Panc1 (cell line): ENCODE measurements at regions not wholly inside any gene's neighbourhood (a gene's known extent, or its start where the extent isn't known, plus 50 kb on each side); places are given as distances from the start of the nearest gene placed in this dataset.

ENCODE experiments used
- ATAC-seq: fragments of 200-7000 bp; cut with Tn5 transposase; 2 replicates; pipeline ENCODE4 v1.9.1; 2020; ENCODE audit warnings: mild to moderate bottlenecking, moderate library complexity
- BruUV-seq: library from RNA; stranded (reverse); fragments of 400-500 nt; replicated peaks from 2 replicates; lab custom pipeline; 2021; lab: Mats Ljungman, UMichigan
- CTCF ChIA-PET: fragments of 300-600 bp; sonication (Branson Sonifier 250); formaldehyde crosslinking; loops from one replicate; lab custom pipeline; 2022; ENCODE audit warnings: antibody characterized with exemption; lab: Charles Lee
- POLR2A ChIA-PET: fragments of 300-600 bp; sonication (Branson Sonifier 250); formaldehyde crosslinking; loops from one replicate; lab custom pipeline; 2022; ENCODE audit warnings: antibody characterized with exemption; lab: Charles Lee
- DNase-seq: peaks from one replicate; pipeline ENCODE4 v3.0.0-alpha.2; 2010; ENCODE audit warnings: low read depth, low spot score
- H3K27ac ChIP-seq: 2 replicates; pipeline ENCODE4 v1.5.1; 2011; ENCODE audit warnings: mild to moderate bottlenecking, low read length, inconsistent platforms
- H3K27me3 ChIP-seq: fragments of 200-500 bp; sonication (Bioruptor generic); 2 replicates; pipeline ENCODE4 v1.6.0; 2014; ENCODE audit warnings: low read length, inconsistent platforms; ENCODE audit not compliant: control insufficient read depth, insufficient read depth
- H3K36me3 ChIP-seq: fragments of 200-500 bp; sonication (Bioruptor generic); 2 replicates; pipeline ENCODE4 v1.5.1; 2014; ENCODE audit warnings: inconsistent platforms, mild to moderate bottlenecking, low read length, moderate library complexity; ENCODE audit not compliant: control insufficient read depth, insufficient read depth
- H3K4me1 ChIP-seq: 2 replicates; pipeline ENCODE4 v1.5.1; 2011; ENCODE audit warnings: inconsistent platforms, mild to moderate bottlenecking, low read length, moderate library complexity; ENCODE audit not compliant: control insufficient read depth, insufficient read depth
- H3K4me3 ChIP-seq, 2 experiments: 2 replicates each; pipeline ENCODE4 v1.5.1; 2011 to 2012; ENCODE audit warnings: low read depth in 2 of 2, low read length in 2 of 2, mild to moderate bottlenecking in 2 of 2, inconsistent platforms in 1 of 2, moderate library complexity in 1 of 2
- H3K9me3 ChIP-seq: fragments of 200-500 bp; sonication (Bioruptor generic); 2 replicates; pipeline ENCODE4 v1.5.1; 2014; ENCODE audit warnings: low read depth, mild to moderate bottlenecking, inconsistent platforms, low read length, moderate library complexity; ENCODE audit not compliant: control insufficient read depth, insufficient read depth
- CTCF ChIP-seq: fragments of 450-650 bp; IDR thresholded peaks from 2 replicates; pipeline ENCODE4 v1.5.1; 2017; ENCODE audit warnings: mild to moderate bottlenecking
- POLR2AphosphoS5 ChIP-seq: IDR thresholded peaks from 2 replicates; pipeline ENCODE4 v1.6.1; 2012; ENCODE audit warnings: mild to moderate bottlenecking, low read depth, low read length, moderate library complexity
- REST ChIP-seq, 2 experiments: IDR thresholded peaks; 2 replicates each; pipeline ENCODE4 v1.6.1; 2011 to 2012; ENCODE audit warnings: low read depth in 2 of 2, control low read depth in 1 of 2, low read length in 1 of 2, mild to moderate bottlenecking in 1 of 2, moderate library complexity in 1 of 2; ENCODE audit not compliant: insufficient read depth in 1 of 2
- SIN3A ChIP-seq: IDR thresholded peaks from 2 replicates; pipeline ENCODE4 v1.6.1; 2012; ENCODE audit warnings: low read depth, mild to moderate bottlenecking, low read length, moderate library complexity, borderline replicate concordance; ENCODE audit not compliant: insufficient read depth
- TCF7L2 ChIP-seq: IDR thresholded peaks from 2 replicates; pipeline ENCODE4 v1.6.1; 2011; ENCODE audit warnings: mild to moderate bottlenecking, low read depth, low read length, inconsistent platforms
- in situ Hi-C: cut with HindIII; loops from 2 replicates; pipeline ENCODE4 v1.10.0; 2016; ENCODE audit warnings: low sequenced_read_pairs, low pct_unique_long_range_greater_than_20kb
- intact Hi-C: fragments of 100-400 bp; cut with micrococcal nuclease; formaldehyde crosslinking; loops from one replicate; pipeline ENCODE4 v1.10.0; 2022; ENCODE audit not compliant: unreplicated experiment

DNA sequence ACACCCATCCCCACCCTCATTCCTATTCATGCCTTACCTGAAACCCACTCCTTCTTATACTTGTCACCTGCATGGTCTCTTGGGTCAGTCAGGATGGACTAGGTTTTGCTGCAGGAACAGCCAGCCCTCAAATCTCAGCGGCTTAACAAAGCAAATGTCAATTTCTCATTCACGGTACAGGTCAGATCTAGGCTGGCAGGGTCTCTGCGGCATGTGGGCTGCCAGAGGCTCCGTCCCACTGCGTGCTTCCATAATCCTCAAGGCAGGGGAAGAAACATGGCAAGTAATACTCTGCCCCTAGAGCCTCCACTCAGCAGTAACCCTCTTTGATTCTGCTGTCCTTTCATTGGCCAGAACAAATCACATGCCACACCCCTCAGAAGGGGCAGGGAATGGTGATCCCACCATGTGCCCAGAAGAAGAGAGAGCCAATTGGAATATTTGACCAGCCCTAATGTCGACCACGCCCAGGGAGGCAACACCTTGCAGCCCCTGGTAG, 114.9 kb upstream of the ZMIZ1 start:
- Histone ChIP-seq H3K4me1 (no peaks in the 10 kb centered on the region), H3K9me3 (no peaks in the 10 kb centered on the region), H3K27ac (no peak overlapping the region), H3K4me3 (no peak overlapping the region), H3K36me3 (no peaks in the 10 kb centered on the region), H3K27me3 (no peaks in the 10 kb centered on the region)
- POLR2A ChIA-PET: no interaction called here
- BruUV-seq: no TSS peak
- intact Hi-C loops: no loop called here
- DNase-seq (no peak), ATAC-seq (no peak)
- TF ChIP-seq SIN3A (no peak), REST (IDR thresholded peaks at IDR 0.05; ENCODE audit: insufficient read depth in 1 of 2, low read depth in 2 of 2, low read length in 1 of 2) (no peak), TCF7L2 (no peak), CTCF (no peak), POLR2AphosphoS5 (no peak)
- in situ Hi-C loops: no loop called here
- CTCF ChIA-PET: no interaction called here

DNA sequence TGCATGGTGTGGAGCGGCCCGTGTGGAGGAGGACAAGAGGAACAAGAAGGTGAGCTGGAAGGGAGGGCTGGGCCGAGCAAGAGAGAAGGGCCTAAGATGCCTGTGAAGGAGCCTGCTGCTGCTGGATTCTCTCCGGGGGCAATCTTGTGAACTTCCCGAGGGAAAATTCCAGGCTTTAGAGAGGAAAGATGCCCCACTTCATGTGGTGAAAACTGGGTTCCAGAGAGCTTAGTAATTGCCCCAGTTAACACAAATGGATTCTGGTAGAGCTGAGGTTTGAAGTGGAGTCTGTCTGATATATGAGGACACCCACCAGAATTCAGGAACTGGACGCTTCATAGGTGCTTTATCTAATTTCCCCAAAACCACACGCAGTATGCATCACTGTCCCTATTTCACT, 114.1 kb upstream of the ZMIZ1 start:
- intact Hi-C loops: no loop called here
- ChIA-PET POLR2A (no interaction called here), CTCF (interaction anchor here (0.6 kb wide), 1 partner anchor 420 kb away, joined by 3 read pairs; no protein-coding TSS in a partner anchor)

More for the DNA sequence above, 114.1 kb upstream of the ZMIZ1 start:
- no peaks in the 10 kb centered on the region for H3K9me3 ChIP-seq
- H3K36me3 ChIP-seq: no peaks in the 10 kb centered on the region
- no peaks in the 10 kb centered on the region for H3K27me3 ChIP-seq
- in situ Hi-C loops: no loop called here
- ATAC-seq: no peak
- no peak overlapping the region for H3K4me3 ChIP-seq
- no peaks in the 10 kb centered on the region for H3K4me1 ChIP-seq
- TF ChIP-seq REST (IDR thresholded peaks at IDR 0.05; ENCODE audit: insufficient read depth in 1 of 2, low read depth in 2 of 2, low read length in 1 of 2) (no peak), TCF7L2 (no peak), CTCF (no peak), POLR2AphosphoS5 (no peak)
- no peak overlapping the region for H3K27ac ChIP-seq
- no peak for DNase-seq
- no TSS peak for BruUV-seq
